ENCODE measurements at regions not wholly inside any gene's neighbourhood (a gene's known extent, or its start where the extent isn't known, plus 50 kb on each side); places are given as distances from the start of the nearest gene placed in this dataset.

- DNase-seq (ENCODE audit: low spot score) = no peak
Measured at GRCh38 chr3:181764544-181764943, 52.8 kb downstream of the SOX2 start.

GRCh38 chr3:181770296-181770695, 58.6 kb downstream of the SOX2 start:
- no peak for DNase-seq (ENCODE audit: low spot score)

GRCh38 chr3:181771120-181771519, 59.4 kb downstream of the SOX2 start:
- no peak for DNase-seq (ENCODE audit: low spot score)

DNA sequence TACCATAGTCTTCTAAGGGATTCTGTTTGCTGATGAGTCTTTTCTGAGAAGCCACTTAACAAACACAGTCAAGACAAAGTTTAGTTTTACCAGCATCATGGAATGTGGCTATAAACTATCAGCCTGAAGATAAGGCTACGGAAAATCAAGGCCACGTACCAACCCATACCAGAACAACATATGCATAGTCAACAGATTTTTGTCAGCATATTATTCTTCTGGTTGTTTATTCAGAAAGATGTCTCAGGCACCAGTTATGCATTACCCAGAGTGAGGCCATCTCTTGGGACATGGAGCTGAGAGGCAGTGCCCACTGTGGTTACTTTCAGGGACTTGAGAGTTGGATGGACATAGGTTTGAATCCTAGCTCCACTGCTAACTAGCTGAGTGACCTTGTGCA, 60.4 kb downstream of the SOX2 start:
- DNase-seq (ENCODE audit: low spot score) = no peak

DNA sequence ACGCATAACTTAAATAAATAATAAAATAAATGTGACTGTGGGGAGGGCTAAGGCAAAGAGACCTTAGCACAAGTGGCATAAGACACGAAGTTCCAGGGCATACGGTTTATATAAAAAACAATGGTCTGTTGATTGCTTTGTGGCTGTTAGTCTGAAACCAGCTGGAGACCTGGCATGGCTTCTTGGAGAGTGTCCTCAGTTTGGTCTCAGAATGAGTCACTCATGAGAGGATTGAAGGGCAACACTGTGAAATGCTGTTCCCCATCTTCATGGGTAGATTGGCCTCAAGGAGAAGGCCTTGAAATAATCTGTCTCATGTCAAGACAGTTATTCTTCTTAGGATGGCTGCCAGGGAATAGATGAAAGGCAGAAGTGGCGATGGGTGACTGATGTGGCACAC, 62.2 kb downstream of the SOX2 start:
- peak; percentile 52 for DNase-seq (ENCODE audit: low spot score)

- peak; percentile 76 for DNase-seq (ENCODE audit: low spot score)
Measured at GRCh38 chr3:181782306-181782954, 70.7 kb downstream of the SOX2 start.

GRCh38 chr3:181790561-181790960, 78.8 kb downstream of the SOX2 start:
- no peak for DNase-seq (ENCODE audit: low spot score)

DNA sequence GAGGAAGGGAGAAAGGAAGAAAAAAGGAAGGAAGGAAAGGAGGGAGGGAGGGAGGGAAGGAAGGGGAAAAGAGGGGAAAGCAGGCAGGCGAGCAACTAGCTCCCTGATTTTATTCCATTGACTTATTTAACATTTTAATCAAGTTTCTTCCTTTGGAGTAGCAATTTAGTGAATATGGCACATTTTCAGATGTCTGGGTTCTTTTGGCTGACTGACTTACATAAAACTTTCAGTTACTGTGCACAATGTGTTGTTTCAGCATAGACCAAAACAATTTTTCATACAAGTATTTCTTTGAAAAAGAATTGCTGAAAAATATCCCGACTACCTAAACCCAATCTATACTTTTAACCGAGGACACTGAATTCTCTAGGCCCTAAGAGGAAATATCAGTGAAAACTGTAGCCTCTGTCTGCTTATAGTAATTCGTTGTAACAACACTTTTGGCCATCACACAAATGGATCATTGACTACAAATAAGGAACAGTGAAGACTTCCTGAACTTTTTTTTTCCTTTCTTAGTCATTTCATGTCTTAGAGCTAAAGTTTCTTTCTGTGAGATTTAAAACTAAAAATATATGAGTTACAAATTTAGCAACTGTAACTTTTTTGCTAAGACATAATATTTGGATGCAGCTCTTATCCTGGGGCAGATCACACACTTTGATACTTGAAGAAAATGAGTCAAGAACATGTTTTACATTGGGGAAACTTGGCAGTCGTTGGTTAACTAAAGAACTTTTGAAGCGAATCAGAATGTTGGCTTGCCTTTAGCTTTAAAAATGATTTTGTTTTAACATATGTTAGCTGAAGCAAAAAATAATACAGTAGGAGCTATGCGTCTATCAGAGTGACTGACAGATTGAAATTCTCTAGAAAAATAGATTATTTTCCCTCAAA, 79.6 kb downstream of the SOX2 start:
- DNase-seq (ENCODE audit: low spot score) = no peak

DNA sequence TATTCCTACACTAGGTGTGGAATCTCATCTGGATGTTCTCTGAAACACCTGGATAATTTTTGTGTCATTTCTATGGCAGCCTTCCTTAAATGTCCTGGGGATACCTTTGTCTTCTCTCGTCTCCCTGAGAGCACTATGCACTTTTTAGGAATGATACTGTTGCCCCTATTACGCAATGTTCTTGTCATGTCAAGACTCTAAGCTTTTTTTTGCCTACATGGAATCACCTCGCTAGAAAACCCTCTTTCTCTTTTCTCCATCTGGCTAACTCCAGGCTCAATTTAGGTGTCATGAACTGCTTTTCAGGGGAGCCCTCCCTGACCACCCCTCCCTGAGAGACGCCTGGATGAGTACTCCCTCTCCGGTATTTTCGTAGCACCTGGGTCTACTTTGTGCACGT, 81.3 kb downstream of the SOX2 start:
- DNase-seq (ENCODE audit: low spot score) = no peak

DNA sequence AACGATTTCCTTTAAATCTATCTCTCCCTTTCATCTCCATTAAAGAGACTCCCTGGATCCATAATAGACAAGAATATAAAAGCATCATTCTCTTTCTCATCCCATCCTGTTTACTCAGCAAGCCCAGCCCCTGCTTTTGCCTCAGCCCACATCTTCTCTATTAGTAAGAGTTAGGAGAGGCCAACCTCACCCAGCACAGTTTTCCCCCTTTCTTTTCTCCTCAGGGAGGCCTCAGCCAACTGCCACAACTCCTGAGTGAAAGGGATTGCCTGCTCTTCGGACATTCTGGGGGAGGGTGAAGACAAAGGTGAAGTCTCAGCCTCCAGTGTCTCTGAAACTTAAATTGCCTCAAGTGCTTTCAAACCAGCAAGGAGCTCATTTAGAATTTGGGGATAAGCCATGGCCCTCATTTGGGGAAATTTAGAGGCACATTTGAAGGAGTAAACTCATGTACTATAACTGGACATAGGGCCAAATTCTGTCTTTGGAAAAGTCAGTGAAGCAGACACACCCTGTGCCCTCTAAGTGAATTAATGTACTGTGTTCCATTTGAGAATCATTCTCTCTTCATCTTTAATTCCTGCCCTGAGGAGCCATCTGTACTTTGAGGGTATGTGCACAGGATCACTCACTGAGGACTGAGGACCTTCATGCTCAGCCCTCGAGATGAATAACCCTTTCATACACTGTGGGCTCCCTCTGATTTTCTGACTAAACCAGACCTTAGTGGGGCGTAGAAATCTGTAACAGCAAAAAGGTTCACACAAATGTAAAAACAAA, 82.5 kb downstream of the SOX2 start:
- DNase-seq (ENCODE audit: low spot score) = no peak

DNA sequence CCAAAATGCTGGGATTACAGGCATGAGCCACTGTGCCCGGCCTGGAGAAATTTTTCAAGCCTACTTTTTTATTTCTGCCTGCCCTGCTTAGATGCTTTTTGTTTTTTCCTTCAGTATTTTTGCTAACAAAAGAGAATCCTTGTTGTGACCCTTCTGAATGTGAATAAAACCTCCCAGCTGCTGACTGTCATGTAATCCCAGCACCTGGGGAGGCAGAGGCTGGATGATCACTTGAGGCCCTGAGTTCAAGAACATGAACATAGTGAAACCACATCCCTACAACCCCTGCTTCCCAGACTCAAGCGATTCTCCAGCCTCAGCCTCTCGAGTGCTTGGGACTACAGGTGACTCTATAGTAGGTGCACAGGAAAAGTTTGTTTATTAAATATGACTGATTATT, 84.9 kb downstream of the SOX2 start:
- DNase-seq (ENCODE audit: low spot score) = no peak

- DNase-seq (ENCODE audit: low spot score) = no peak
Measured at GRCh38 chr3:181797431-181797830, 85.7 kb downstream of the SOX2 start.

- no peak for DNase-seq (ENCODE audit: low spot score)
Measured at GRCh38 chr3:181805703-181806102, 94.0 kb downstream of the SOX2 start.

GRCh38 chr3:181808053-181808452, 96.3 kb downstream of the SOX2 start:
- DNase-seq (ENCODE audit: low spot score) = no peak

- no peak for DNase-seq (ENCODE audit: low spot score)
Measured at GRCh38 chr3:181823716-181824115, 112.0 kb downstream of the SOX2 start.

DNA sequence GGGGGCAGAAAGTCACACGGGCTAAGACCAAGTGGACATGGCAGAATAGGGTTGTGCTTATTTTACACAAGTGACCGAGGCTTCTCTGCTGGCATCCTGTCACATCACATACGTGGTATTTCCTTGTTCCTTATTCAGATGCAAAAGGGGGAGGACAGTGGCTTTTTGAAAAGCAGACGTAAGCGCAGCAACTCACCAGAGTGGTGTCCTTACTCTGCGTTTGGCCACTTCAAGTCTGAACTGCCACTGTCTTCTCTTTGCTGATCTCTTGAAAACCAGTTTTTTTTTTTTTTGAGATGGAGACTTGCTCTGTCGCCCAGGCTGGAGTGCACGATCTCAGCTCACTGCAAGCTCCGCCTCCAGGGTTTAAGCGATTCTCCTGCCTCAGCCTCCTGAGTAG, 113.2 kb downstream of the SOX2 start:
- DNase-seq (ENCODE audit: low spot score) = no peak

DNA sequence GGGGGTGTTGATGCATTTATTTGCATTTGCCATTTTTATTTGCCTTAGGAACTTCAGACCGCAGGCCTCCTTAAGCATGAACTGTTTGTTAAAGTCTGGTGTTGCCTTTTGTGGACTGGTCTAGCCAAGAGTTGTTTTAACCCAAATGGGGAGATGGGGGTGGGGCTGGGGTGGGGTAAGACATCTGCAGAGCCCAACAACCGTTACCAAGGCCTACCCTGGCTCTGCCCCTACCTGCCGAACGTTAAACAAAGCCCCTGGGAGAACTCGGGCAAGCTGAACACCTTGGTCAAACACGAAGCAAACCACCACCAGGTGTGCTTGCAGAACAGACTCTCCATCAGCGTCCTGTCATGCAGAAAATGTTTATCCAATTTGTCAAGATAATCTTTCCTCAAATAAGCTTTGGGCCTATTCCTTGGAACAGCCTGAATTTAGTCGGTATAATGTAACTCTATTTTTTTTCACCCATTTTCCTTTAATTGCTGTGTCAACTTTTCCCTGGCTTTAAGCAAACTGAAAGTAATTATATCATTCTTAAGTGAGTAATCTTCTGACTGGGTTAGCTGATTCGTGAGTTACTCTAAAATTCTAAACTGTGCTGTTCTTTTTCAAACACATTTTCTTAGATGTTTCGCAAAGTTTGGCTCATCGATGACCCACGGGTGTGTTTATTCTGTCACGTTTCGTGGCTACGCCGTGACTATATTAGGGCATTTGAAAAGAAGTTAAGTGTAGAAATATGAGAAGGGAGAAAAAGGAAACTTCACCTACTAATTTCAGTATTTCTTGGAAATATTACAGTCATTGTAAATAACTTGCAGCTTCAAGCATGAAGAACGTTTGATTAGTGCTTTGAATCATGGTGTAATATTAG, 127.6 kb downstream of the SOX2 start:
- peak; percentile 39 for DNase-seq (ENCODE audit: low spot score)

DNA sequence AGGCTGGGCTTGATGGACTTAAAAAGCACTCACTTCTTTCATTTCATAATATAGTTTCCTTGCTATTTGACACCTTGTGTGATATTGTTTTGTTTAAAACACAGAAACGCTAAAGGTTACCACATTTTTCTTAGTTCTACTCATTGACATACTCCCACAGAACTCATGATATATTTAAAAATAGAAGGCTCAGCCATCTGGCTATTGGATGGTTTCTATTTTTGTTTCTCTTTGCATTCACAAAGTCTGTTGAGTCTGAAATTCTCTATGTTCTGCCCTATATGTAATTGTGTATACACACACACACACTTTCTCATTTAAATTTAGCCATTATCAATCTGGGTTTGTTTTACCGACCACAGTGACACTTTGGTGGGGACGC, 128.2 kb downstream of the SOX2 start:
- no peak for DNase-seq (ENCODE audit: low spot score)

DNA sequence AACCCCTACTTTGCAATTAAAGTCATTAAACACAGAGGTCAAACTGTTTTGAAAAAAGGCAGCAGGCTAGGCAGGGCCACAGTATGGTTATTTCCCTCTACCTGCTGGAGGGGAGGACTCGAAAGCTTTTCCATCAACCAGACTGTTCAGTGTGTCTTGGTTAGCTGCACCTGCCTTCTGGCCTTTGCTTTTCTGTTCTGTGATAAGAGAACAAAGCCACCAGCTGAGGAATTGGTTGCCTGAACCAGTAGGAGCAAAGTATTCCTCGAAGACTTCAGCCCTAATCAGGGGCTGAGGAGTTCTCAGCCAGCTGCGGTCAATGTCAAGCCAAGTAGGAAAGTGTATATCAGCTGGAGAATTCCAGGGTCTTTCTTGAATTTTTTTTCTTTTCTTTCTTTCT, 132.5 kb downstream of the SOX2 start:
- DNase-seq (ENCODE audit: low spot score) = no peak

GRCh38 chr3:181847276-181847675, 135.6 kb downstream of the SOX2 start:
- DNase-seq (ENCODE audit: low spot score) = no peak

GRCh38 chr3:181851063-181851462, 139.3 kb downstream of the SOX2 start:
- peak; percentile 31 for DNase-seq (ENCODE audit: low spot score)

DNA sequence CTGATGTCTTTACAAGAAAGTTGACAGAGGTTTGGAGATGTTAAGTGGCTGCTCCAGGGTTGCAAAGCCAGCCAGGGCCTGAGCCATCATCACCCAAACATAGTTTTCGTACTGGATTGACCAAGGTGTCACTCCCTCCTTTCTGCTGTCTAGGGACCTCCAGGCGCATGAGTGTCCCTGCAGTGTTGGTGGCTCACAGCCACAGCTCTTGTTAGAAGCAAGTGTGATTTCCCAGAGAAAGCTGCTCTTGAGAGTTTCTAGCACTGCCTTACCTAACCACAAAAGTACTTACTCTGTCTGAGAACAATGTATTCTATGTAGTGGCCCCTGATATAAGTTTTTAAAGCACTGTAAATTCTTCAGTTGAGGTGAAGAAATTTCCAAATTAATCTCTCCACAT, 144.1 kb downstream of the SOX2 start:
- DNase-seq (ENCODE audit: low spot score) = no peak

All from H4 (cell line).